Glomerular visceral epithelial cell (primary cell): ENCODE measurements at regions not wholly inside any gene's neighbourhood (a gene's known extent, or its start where the extent isn't known, plus 50 kb on each side); places are given as distances from the start of the nearest gene placed in this dataset.

Source experiments
- DNase-seq: peaks from one replicate; pipeline ENCODE4 v3.0.0-alpha.2; 2016; ENCODE audit errors: extremely low spot score

GRCh38 chr7:84412161-84412969 lies 217.8 kb upstream of the SEMA3A start:
- DNase-seq: peak; percentile 89

- DNase-seq: no peak
Measured at GRCh38 chr7:84399661-84400060, 205.1 kb upstream of the SEMA3A start.

GRCh38 chr7:84394219-84394618 lies 199.6 kb upstream of the SEMA3A start:
- no peak for DNase-seq

- no peak for DNase-seq
Measured at GRCh38 chr7:84393786-84394185, 199.2 kb upstream of the SEMA3A start.

- no peak for DNase-seq
Measured at GRCh38 chr7:84390845-84391244, 196.3 kb upstream of the SEMA3A start.

- DNase-seq: no peak
Measured at GRCh38 chr7:84389242-84389641, 194.7 kb upstream of the SEMA3A start.

GRCh38 chr7:84387595-84387994 lies 193.0 kb upstream of the SEMA3A start:
- no peak for DNase-seq

- DNase-seq: no peak
Measured at GRCh38 chr7:84384417-84384816, 189.8 kb upstream of the SEMA3A start.

GRCh38 chr7:84379446-84379845 lies 184.9 kb upstream of the SEMA3A start:
- no peak for DNase-seq

- no peak for DNase-seq
Measured at GRCh38 chr7:84372712-84373111, 178.1 kb upstream of the SEMA3A start.

GRCh38 chr7:84372155-84372621 lies 177.6 kb upstream of the SEMA3A start:
- peak; percentile 67 for DNase-seq

- no peak for DNase-seq
Measured at GRCh38 chr7:84370114-84370513, 175.5 kb upstream of the SEMA3A start.

- DNase-seq: no peak
Measured at GRCh38 chr7:84368122-84368521, 173.5 kb upstream of the SEMA3A start.

GRCh38 chr7:84364708-84365107 lies 170.1 kb upstream of the SEMA3A start:
- DNase-seq: peak; percentile 29

- DNase-seq: no peak
Measured at GRCh38 chr7:84363741-84364140, 169.2 kb upstream of the SEMA3A start.

- no peak for DNase-seq
Measured at GRCh38 chr7:84362828-84363227, 168.2 kb upstream of the SEMA3A start.

GRCh38 chr7:84362360-84362759 lies 167.8 kb upstream of the SEMA3A start:
- DNase-seq: no peak

GRCh38 chr7:84354866-84355265 lies 160.3 kb upstream of the SEMA3A start:
- no peak for DNase-seq

GRCh38 chr7:84354030-84354429 lies 159.4 kb upstream of the SEMA3A start:
- DNase-seq: no peak

GRCh38 chr7:84339306-84339705 lies 144.7 kb upstream of the SEMA3A start:
- no peak for DNase-seq

GRCh38 chr7:84337429-84337828 lies 142.8 kb upstream of the SEMA3A start:
- DNase-seq: peak; percentile 47

GRCh38 chr7:84336766-84337165 lies 142.2 kb upstream of the SEMA3A start:
- no peak for DNase-seq

GRCh38 chr7:84336303-84336702 lies 141.7 kb upstream of the SEMA3A start:
- DNase-seq: no peak

GRCh38 chr7:84331616-84332015 lies 137.0 kb upstream of the SEMA3A start:
- peak; percentile 67 for DNase-seq
